Keratinocyte (primary cell): ENCODE measurements at regions not wholly inside any gene's neighbourhood (a gene's known extent, or its start where the extent isn't known, plus 50 kb on each side); places are given as distances from the start of the nearest gene placed in this dataset.

Experiments used
- DNase-seq: peaks from one replicate; pipeline ENCODE4 v3.0.0-alpha.2; 2011; ENCODE audit warnings: low read depth, missing footprints, low spot score
- FAIRE-seq: peaks from 2 replicates; lab custom pipeline; 2011; peaks lifted over from hg19 to GRCh38; lab: Jason Lieb, UNC
- H2AFZ ChIP-seq: 2 replicates; pipeline ENCODE4 v1.6.0; 2012; ENCODE audit warnings: low read length, control low read depth, inconsistent platforms; ENCODE audit not compliant: control insufficient read depth
- H3K27ac ChIP-seq: 2 replicates; pipeline ENCODE4 v1.5.1; 2011; ENCODE audit warnings: low read length; ENCODE audit not compliant: control insufficient read depth, insufficient read depth
- H3K27me3 ChIP-seq: 3 replicates; pipeline ENCODE4 v1.6.0; 2011; ENCODE audit warnings: low read length; ENCODE audit not compliant: control insufficient read depth, insufficient read depth; ENCODE audit errors: extremely low read depth
- H3K36me3 ChIP-seq, 2 experiments: 2 replicates in 1 of 2; 3 replicates in 1 of 2; pipeline ENCODE4 v1.5.1; 2011; ENCODE audit warnings: low read length in 2 of 2, mild to moderate bottlenecking in 1 of 2; ENCODE audit not compliant: control insufficient read depth in 2 of 2, insufficient read depth in 2 of 2; ENCODE audit errors: extremely low read depth in 1 of 2
- H3K4me1 ChIP-seq: 3 replicates; pipeline ENCODE4 v1.5.1; 2011; ENCODE audit warnings: low read length; ENCODE audit not compliant: control insufficient read depth, insufficient read depth; ENCODE audit errors: extremely low read depth
- H3K4me2 ChIP-seq: 3 replicates; pipeline ENCODE4 v1.6.0; 2011; ENCODE audit warnings: low read depth, low read length; ENCODE audit not compliant: control insufficient read depth, insufficient read depth; ENCODE audit errors: extremely low read depth
- H3K4me3 ChIP-seq, 3 experiments: fragments of 200-600 bp in 1 of 3; sonication (generic) in 1 of 3; 2 replicates in 2 of 3; 3 replicates in 1 of 3; pipeline ENCODE4 v1.5.1; 2011 to 2016; ENCODE audit warnings: low read length in 3 of 3, mild to moderate bottlenecking in 3 of 3, control low read depth in 2 of 3, inconsistent platforms in 1 of 3, low read depth in 1 of 3, mixed read lengths in 1 of 3, mixed run types in 1 of 3, moderate library complexity in 1 of 3; ENCODE audit not compliant: control insufficient read depth in 2 of 3, insufficient read depth in 2 of 3; ENCODE audit errors: extremely low read depth in 1 of 3
- H3K79me2 ChIP-seq: 2 replicates; pipeline ENCODE4 v1.6.0; 2012; ENCODE audit warnings: low read length; ENCODE audit not compliant: control insufficient read depth, insufficient read depth
- H3K9ac ChIP-seq: 3 replicates; pipeline ENCODE4 v1.6.0; 2011; ENCODE audit warnings: low read length; ENCODE audit not compliant: control insufficient read depth, insufficient read depth; ENCODE audit errors: extremely low read depth
- H3K9me1 ChIP-seq: 3 replicates; pipeline ENCODE4 v1.6.0; 2011; ENCODE audit warnings: low read length; ENCODE audit not compliant: control insufficient read depth, insufficient read depth; ENCODE audit errors: extremely low read depth
- H3K9me3 ChIP-seq: 2 replicates; pipeline ENCODE4 v1.5.1; 2012; ENCODE audit warnings: low read depth, low read length; ENCODE audit not compliant: control insufficient read depth
- H4K20me1 ChIP-seq: 3 replicates; pipeline ENCODE4 v1.6.0; 2011; ENCODE audit warnings: low read length; ENCODE audit not compliant: control insufficient read depth, insufficient read depth; ENCODE audit errors: extremely low read depth
- CTCF ChIP-seq, 3 experiments: IDR thresholded peaks in 1 of 3; conservative IDR thresholded peaks in 1 of 3; optimal IDR thresholded peaks in 1 of 3; 2 replicates in 2 of 3; 3 replicates in 1 of 3; pipeline versions ENCODE3 to v1.5.1; 2011; ENCODE audit warnings: low read length in 3 of 3, mild to moderate bottlenecking in 3 of 3, moderate library complexity in 2 of 3, control low read depth in 1 of 3, inconsistent platforms in 1 of 3; ENCODE audit not compliant: insufficient read depth in 2 of 3; ENCODE audit errors: extremely low read depth in 1 of 3
- EZH2 ChIP-seq: IDR thresholded peaks from one replicate; pipeline ENCODE4 v1.6.1; 2012; ENCODE audit warnings: inconsistent platforms, mild to moderate bottlenecking, low read length, moderate library complexity
- dilution Hi-C: fragments of 300-500 bp; cut with MboI; formaldehyde crosslinking; loops from one replicate; pipeline ENCODE4 v1.7.0; 2020; ENCODE audit warnings: low sequenced_read_pairs; ENCODE audit not compliant: extremely low pct_ligation_motif_present

- no peaks in the 10 kb centered on the region for H3K9me3 ChIP-seq
- no peak overlapping the region for H3K4me3 ChIP-seq
- H3K79me2 ChIP-seq, result no peaks in the 10 kb centered on the region
- H2AFZ ChIP-seq, result no peak overlapping the region
- no peaks in the 10 kb centered on the region for H3K27me3 ChIP-seq
- no peaks in the 10 kb centered on the region for H3K36me3 ChIP-seq
- no peak for TF ChIP-seq CTCF (optimal IDR thresholded peaks at IDR 0.05 in 1 of 3, IDR thresholded peaks at IDR 0.05 in 1 of 3, conservative IDR thresholded peaks at IDR 0.05 in 1 of 3; ENCODE audit: extremely low read depth in 1 of 3, insufficient read depth in 2 of 3, low read length in 3 of 3)
- TF ChIP-seq EZH2, result no peak
- FAIRE-seq (no peak), DNase-seq (no peak)
- no peak overlapping the region for H3K27ac ChIP-seq
- H3K9ac ChIP-seq, result no peak overlapping the region
- dilution Hi-C loops, result no loop called here
- no peaks in the 10 kb centered on the region for H3K9me1 ChIP-seq
- H3K4me2 ChIP-seq, result no peak overlapping the region
- no peaks in the 10 kb centered on the region for H4K20me1 ChIP-seq
- H3K4me1 ChIP-seq, result no peaks in the 10 kb centered on the region
Observed at GRCh38 chr2:199690225-199690624, 160.8 kb downstream of the FTCDNL1 start.

GRCh38 chr2:199685669-199686068, 165.3 kb downstream of the FTCDNL1 start:
- Histone ChIP-seq H3K4me3 (no peak overlapping the region), H4K20me1 (no peaks in the 10 kb centered on the region), H3K9me1 (no peaks in the 10 kb centered on the region), H3K79me2 (no peaks in the 10 kb centered on the region), H3K27me3 (no peaks in the 10 kb centered on the region), H3K4me2 (no peak overlapping the region), H3K36me3 (no peaks in the 10 kb centered on the region), H2AFZ (no peak overlapping the region), H3K27ac (no peak overlapping the region), H3K9me3 (no peaks in the 10 kb centered on the region), H3K4me1 (no peaks in the 10 kb centered on the region), H3K9ac (no peak overlapping the region)
- dilution Hi-C loops, result no loop called here
- DNase-seq (no peak), FAIRE-seq (no peak)
- no peak for TF ChIP-seq EZH2
- TF ChIP-seq CTCF (optimal IDR thresholded peaks at IDR 0.05 in 1 of 3, IDR thresholded peaks at IDR 0.05 in 1 of 3, conservative IDR thresholded peaks at IDR 0.05 in 1 of 3; ENCODE audit: extremely low read depth in 1 of 3, insufficient read depth in 2 of 3, low read length in 3 of 3), result no peak
